ENCODE measurements at regions not wholly inside any gene's neighbourhood (a gene's known extent, or its start where the extent isn't known, plus 50 kb on each side); places are given as distances from the start of the nearest gene placed in this dataset.
"Not testable (repeated sequence)": the region's sequence is repeated elsewhere in the genome, so short reads cannot be mapped to it uniquely, and the experiment has no call there.

DNA sequence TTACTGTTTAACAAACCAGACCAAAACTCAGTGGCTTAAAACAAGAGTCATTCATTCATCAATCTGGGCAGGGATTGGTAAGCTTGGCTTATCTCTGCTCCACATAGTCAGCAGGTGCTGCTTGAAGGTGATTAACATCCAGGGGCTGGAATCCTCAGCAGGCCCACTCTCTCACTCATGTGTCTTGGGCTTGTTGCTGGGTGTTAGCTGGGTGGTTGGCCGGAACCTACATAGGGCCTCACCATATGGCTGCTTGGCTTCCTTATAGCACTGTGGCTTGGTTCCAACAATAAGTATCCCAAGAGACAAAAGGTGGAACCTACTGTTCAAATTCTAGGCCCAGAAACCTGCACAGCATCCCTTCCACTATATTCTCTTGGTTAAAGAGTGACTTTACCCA is 125.0 kb downstream of the RASGEF1B start:
- TF ChIP-seq, protein P1, sequence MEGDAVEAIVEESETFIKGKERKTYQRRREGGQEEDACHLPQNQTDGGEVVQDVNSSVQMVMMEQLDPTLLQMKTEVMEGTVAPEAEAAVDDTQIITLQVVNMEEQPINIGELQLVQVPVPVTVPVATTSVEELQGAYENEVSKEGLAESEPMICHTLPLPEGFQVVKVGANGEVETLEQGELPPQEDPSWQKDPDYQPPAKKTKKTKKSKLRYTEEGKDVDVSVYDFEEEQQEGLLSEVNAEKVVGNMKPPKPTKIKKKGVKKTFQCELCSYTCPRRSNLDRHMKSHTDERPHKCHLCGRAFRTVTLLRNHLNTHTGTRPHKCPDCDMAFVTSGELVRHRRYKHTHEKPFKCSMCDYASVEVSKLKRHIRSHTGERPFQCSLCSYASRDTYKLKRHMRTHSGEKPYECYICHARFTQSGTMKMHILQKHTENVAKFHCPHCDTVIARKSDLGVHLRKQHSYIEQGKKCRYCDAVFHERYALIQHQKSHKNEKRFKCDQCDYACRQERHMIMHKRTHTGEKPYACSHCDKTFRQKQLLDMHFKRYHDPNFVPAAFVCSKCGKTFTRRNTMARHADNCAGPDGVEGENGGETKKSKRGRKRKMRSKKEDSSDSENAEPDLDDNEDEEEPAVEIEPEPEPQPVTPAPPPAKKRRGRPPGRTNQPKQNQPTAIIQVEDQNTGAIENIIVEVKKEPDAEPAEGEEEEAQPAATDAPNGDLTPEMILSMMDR (conservative IDR thresholded peaks at IDR 0.05), result no peak
- TF ChIP-seq ZFX (IDR thresholded peaks at IDR 0.05), result no peak
- no peak overlapping the region for H3K27ac ChIP-seq

DNA sequence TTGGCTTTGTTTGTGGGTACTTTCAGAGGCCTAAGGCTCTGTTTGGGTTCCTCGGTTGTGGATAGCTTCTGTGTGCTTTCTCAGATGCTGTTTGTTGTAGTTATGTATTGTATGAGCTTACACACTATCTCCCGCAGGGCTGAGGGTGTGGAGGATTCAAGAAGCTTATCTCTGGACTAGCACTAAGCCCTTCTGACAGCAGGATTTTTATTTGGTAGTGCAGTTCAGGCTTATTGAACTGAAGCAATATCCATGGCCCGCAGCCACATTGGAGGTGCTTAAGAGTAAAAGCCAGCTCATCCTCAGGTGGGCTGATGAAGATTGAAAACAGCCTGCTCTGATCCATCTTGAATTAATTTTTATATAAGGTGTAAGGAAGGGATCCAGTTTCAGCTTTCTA is 128.2 kb downstream of the RASGEF1B start:
- TF ChIP-seq ZFX (IDR thresholded peaks at IDR 0.05), result no peak
- TF ChIP-seq, protein P1 (conservative IDR thresholded peaks at IDR 0.05), result no peak
- H3K27ac ChIP-seq, result no peak overlapping the region

DNA sequence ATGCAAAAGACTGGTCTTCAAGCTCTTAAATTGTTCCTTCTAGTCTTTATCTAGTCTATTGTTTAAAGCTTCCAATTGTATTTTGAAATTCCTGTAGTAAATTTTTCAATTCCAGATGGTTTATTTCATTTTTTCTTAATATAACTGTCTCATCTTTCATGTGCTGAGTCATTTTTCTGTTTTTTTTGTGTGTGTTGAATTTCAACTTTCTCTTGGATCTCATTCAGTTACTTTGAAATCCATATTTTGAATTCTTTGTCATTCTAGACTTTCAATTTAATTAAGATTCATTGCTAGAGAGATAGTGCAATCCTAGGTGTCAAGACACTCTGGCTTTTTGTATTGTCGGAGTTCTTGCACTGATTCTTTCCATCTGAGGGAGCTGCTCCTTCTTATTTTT is 128.0 kb upstream of the PRKG2 start:
- H3K27ac ChIP-seq, result no peak overlapping the region
- TF ChIP-seq, protein P1 (conservative IDR thresholded peaks at IDR 0.05), result no peak
- no peak for TF ChIP-seq ZFX (IDR thresholded peaks at IDR 0.05)

DNA sequence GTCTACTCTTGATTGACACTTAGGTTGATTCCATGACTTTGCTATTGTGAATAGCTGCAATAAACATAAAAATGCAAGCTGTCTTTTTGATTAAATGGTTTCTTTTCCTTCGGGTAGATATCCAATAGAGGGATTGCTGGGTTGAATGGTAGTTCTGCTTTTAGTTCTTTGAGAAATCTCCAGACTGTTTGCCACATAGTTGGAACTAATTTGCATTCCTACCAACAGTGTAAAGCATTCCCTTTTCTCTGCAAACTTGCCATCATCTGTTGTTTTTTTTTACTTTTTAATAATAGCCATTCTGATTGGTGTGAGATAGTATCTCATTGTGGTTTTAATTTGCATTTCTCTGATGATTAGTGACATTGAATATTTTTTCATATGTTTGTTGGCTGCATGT is 122.2 kb upstream of the PRKG2 start:
- no peak for TF ChIP-seq ZFX (IDR thresholded peaks at IDR 0.05)
- TF ChIP-seq, protein P1 (conservative IDR thresholded peaks at IDR 0.05), result no peak
- H3K27ac ChIP-seq, result no peak overlapping the region

DNA sequence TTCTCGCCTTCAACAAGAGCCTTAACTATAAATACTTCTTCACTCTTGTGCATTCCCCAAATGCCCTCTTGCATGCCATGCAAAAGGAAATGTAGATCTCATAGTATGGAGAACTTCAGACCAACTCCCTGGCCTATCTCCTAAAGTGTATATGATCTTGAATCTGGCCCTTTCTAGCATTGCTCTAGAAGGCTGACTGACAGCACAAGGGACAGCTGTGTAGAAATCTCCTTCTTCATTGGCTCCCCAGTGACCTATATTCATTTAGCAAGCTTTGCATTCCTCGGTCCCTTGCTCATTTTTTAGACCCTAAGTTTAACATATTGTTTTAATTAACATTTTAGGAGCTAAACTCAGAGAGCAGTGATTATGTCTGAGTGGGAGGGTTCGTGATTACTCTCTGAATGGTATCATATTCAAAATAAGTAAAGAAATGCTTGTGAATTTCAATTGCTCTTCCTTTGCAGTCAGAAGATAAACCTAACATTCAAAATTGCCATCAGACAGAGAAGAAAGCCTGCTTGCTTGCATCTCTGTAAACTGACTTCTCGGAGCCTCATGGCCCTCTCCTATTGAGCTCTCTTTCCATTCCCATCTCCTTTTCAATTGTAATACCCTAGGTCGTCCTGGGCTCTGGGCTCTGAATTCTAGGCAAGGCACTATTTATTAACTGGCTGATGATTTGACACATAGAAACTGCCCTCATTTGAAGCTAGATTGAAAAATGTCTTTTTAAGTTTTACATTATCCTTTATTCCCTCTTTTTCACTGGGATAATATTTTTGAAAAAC is 120.3 kb upstream of the PRKG2 start:
- no peak overlapping the region for H3K27ac ChIP-seq
- TF ChIP-seq ZFX (IDR thresholded peaks at IDR 0.05), result no peak
- TF ChIP-seq, protein P1 (conservative IDR thresholded peaks at IDR 0.05), result no peak

DNA sequence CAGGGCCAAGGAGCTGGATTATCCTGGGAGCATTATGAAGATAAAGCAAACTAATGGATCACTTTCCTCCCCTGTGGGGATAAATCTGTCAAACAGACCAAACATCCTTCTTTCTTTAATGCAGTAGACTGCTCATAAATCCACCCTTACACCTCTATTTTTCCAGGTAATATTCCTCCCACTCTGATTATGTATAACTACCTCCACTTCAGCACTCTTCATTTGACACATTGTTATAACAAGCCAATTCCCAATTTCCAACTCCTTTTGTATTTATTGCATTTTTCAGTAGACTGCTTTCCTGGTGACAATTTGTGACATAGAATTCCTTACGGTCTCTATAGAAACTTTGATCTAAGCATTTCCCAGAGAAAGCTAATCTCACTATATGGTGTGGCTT is 115.0 kb upstream of the PRKG2 start:
- no peak overlapping the region for H3K27ac ChIP-seq
- TF ChIP-seq ZFX (IDR thresholded peaks at IDR 0.05), result no peak
- TF ChIP-seq, protein P1 (conservative IDR thresholded peaks at IDR 0.05), result no peak

DNA sequence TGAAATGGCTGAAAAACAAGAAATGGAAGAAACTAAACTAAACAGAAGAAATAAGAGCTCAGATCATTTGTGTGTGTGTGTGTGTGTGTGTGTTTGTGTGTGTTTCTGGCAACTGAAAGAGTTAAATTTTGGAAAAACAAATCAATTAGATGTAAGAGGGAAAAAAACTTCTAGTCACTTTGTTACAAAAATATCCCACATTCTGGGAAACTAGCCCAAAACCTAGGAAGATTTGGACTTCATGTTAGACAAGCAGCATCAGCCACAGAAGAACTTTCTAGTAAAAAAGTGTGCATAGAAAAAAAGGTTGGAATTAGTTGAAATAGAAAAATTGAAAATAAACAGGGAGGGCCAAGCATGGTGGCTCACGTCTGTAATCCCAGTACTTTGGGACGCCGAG is 111.6 kb upstream of the PRKG2 start:
- TF ChIP-seq ZFX (IDR thresholded peaks at IDR 0.05), result no peak
- TF ChIP-seq, protein P1 (conservative IDR thresholded peaks at IDR 0.05), result no peak
- H3K27ac ChIP-seq, result no peak overlapping the region

DNA sequence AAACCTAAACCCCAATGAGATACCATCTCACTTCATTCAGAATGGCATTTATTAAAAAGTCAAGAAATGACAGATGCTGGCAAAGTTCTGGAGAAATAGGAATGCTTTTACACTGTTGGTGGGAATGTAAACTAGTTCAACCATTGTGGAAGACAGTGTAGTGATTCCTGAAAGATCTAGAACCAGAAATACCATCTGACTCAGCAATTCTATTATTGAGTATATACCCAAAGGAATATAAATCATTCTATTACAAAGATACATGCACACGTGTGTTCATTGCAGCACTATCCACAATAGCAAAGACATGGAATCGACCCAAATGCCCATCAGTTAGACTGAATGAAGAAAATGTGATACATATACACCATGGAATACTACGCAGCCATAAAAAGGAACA is 109.6 kb upstream of the PRKG2 start:
- not testable (repeated sequence) for H3K27ac ChIP-seq

Data from C4-2B (cell line).